Calu3 (cell line): ENCODE measurements at regions not wholly inside any gene's neighbourhood (a gene's known extent, or its start where the extent isn't known, plus 50 kb on each side); places are given as distances from the start of the nearest gene placed in this dataset.

Experiments
- BruUV-seq: library from RNA; stranded (reverse); fragments of 400-500 nt; replicated peaks from 2 replicates; lab custom pipeline; 2021; lab: Mats Ljungman, UMichigan
- CTCF ChIA-PET: fragments of 300-600 bp; sonication (Branson Sonifier 250); formaldehyde crosslinking; loops from one replicate; lab custom pipeline; 2022; ENCODE audit warnings: antibody characterized with exemption; lab: Charles Lee
- DNase-seq: peaks from one replicate; pipeline ENCODE4 v3.0.0; 2022
- H3K27ac Mint-ChIP-seq: one replicate; pipeline ENCODE4 v1.8.0; 2022; ENCODE audit warnings: mixed read lengths; ENCODE audit not compliant: unreplicated experiment
- H3K27me3 Mint-ChIP-seq: one replicate; pipeline ENCODE4 v1.8.0; 2022; ENCODE audit warnings: mixed read lengths; ENCODE audit not compliant: unreplicated experiment
- H3K36me3 Mint-ChIP-seq: one replicate; pipeline ENCODE4 v1.8.0; 2022; ENCODE audit warnings: mild to moderate bottlenecking, moderate library complexity, mixed read lengths; ENCODE audit not compliant: insufficient read depth, unreplicated experiment
- H3K4me1 Mint-ChIP-seq: one replicate; pipeline ENCODE4 v1.8.0; 2022; ENCODE audit warnings: mild to moderate bottlenecking, low read depth, mixed read lengths; ENCODE audit not compliant: unreplicated experiment
- H3K4me3 Mint-ChIP-seq: one replicate; pipeline ENCODE4 v1.8.0; 2022; ENCODE audit warnings: mild to moderate bottlenecking, low read depth, moderate library complexity, mixed read lengths; ENCODE audit not compliant: unreplicated experiment
- H3K9me3 Mint-ChIP-seq: one replicate; pipeline ENCODE4 v1.8.0; 2022; ENCODE audit warnings: low read depth, mixed read lengths; ENCODE audit not compliant: unreplicated experiment
- intact Hi-C: fragments of 100-400 bp; cut with micrococcal nuclease; formaldehyde crosslinking; loops from one replicate; pipeline ENCODE4 v1.10.0; 2022; ENCODE audit not compliant: unreplicated experiment
- TF ChIP-seq, protein P1 (sequence below): fragments of 200-600 bp; IDR thresholded peaks from one replicate; pipeline ENCODE4 v1.8.0; 2022; ENCODE audit warnings: antibody characterized with exemption; ENCODE audit not compliant: unreplicated experiment

DNA sequence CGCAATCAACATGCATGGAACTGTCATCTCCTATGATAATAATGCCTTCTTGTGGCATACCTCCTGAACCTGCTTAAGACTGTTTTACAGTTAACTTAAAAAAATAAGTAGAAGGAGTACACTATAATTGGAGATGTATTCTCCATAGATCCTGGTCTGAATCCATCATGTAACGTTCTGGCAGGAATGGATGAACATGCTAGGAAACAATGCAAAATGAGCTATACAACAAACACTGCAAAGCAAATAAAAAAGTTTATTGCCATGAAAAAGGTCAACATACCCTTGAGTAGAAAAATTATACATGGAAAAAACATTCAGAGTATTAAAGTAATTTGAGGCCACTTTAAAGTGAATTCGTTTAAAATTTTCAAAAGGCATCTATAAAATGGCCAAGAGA is 71.5 kb upstream of the SCN7A start:
- H3K4me1 Mint-ChIP-seq, result no peaks in the 10 kb centered on the region
- DNase-seq, result no peak
- CTCF ChIA-PET, result no interaction called here

DNA sequence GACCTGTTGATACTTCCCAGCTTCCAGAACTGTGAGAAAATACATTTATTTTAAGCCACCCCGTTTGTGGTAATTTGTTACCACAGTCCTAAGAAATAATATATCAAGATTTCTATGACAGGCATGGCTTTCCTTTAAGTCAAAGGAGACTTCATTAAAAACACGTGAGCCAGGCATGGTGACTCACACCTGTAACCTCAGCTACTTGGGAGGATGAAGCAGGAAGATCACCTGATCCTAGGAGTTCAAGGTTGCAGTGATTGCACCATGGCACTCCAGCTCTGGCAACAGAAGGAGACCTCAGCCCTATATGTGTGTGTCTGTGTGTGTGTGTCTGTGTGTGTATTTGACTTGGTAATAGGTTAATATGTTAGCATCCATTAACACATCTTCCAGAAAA is 69.8 kb upstream of the SCN7A start:
- no peak for DNase-seq
- Mint-ChIP-seq H3K36me3 (no peaks in the 10 kb centered on the region), H3K4me3 (no peak overlapping the region), H3K9me3 (no peaks in the 10 kb centered on the region), H3K4me1 (no peaks in the 10 kb centered on the region), H3K27ac (no peak overlapping the region), H3K27me3 (no peaks in the 10 kb centered on the region)
- no TSS peak for BruUV-seq
- TF ChIP-seq, protein P1, sequence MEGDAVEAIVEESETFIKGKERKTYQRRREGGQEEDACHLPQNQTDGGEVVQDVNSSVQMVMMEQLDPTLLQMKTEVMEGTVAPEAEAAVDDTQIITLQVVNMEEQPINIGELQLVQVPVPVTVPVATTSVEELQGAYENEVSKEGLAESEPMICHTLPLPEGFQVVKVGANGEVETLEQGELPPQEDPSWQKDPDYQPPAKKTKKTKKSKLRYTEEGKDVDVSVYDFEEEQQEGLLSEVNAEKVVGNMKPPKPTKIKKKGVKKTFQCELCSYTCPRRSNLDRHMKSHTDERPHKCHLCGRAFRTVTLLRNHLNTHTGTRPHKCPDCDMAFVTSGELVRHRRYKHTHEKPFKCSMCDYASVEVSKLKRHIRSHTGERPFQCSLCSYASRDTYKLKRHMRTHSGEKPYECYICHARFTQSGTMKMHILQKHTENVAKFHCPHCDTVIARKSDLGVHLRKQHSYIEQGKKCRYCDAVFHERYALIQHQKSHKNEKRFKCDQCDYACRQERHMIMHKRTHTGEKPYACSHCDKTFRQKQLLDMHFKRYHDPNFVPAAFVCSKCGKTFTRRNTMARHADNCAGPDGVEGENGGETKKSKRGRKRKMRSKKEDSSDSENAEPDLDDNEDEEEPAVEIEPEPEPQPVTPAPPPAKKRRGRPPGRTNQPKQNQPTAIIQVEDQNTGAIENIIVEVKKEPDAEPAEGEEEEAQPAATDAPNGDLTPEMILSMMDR, result no peak
- CTCF ChIA-PET, result no interaction called here
- intact Hi-C loops, result no loop called here

More for the DNA sequence above, 71.5 kb upstream of the SCN7A start:
- Mint-ChIP-seq H3K36me3 (no peaks in the 10 kb centered on the region), H3K9me3 (no peaks in the 10 kb centered on the region), H3K27me3 (no peaks in the 10 kb centered on the region), H3K4me3 (no peak overlapping the region), H3K27ac (no peak overlapping the region)
- BruUV-seq, result no TSS peak
- intact Hi-C loops, result no loop called here
- TF ChIP-seq, protein P1, result no peak

DNA sequence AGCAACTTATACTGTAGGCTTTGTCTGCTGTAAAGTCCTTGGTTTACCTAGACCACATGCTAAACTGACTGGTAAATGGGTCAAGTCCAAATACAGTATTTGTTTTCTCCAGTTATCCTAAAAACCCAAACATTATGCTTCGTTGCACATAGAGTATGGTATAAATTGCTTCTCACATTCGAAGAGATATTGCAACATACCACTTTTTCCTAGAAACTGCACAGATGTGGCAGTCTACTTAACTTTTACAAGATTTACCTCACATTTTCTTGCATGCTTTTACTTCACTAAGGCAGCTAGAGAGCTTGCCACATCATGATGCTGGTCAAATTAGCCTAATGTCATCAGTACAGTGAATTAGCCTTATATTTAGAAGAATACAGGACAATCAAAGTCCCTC is 66.0 kb upstream of the SCN7A start:
- BruUV-seq, result no TSS peak
- no peak for DNase-seq
- Mint-ChIP-seq H3K27me3 (no peaks in the 10 kb centered on the region), H3K4me1 (no peaks in the 10 kb centered on the region), H3K36me3 (no peaks in the 10 kb centered on the region), H3K4me3 (no peak overlapping the region), H3K27ac (no peak overlapping the region), H3K9me3 (no peaks in the 10 kb centered on the region)
- TF ChIP-seq, protein P1, result no peak
- intact Hi-C loops, result no loop called here
- CTCF ChIA-PET, result no interaction called here

DNA sequence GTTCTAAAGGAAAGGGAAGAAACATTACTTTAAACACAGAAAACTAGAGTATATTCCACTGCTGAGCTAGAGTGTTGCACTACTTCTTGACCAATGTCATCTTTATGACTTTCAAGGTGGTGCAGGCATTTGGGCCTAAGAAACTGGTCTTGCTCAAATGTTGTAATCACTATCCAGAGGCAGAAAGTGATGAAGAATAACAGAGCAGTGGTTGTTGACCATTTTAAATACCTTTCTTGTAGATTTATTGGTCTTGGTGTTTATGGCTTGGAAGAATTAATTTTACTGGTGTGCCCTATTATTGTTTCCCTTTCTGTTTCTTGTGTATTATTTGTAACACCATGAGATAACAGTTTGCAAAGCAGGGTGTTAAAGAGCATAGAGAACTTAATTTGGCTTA is 56.9 kb upstream of the SCN7A start:
- TF ChIP-seq, protein P1, result no peak
- Mint-ChIP-seq H3K27me3 (no peaks in the 10 kb centered on the region), H3K9me3 (no peaks in the 10 kb centered on the region), H3K36me3 (no peaks in the 10 kb centered on the region), H3K4me3 (no peak overlapping the region), H3K4me1 (no peaks in the 10 kb centered on the region), H3K27ac (no peak overlapping the region)
- intact Hi-C loops, result no loop called here
- no peak for DNase-seq
- CTCF ChIA-PET, result no interaction called here
- BruUV-seq, result no TSS peak
